ENCODE measurements at regions not wholly inside any gene's neighbourhood (a gene's known extent, or its start where the extent isn't known, plus 50 kb on each side); places are given as distances from the start of the nearest gene placed in this dataset.

DNA sequence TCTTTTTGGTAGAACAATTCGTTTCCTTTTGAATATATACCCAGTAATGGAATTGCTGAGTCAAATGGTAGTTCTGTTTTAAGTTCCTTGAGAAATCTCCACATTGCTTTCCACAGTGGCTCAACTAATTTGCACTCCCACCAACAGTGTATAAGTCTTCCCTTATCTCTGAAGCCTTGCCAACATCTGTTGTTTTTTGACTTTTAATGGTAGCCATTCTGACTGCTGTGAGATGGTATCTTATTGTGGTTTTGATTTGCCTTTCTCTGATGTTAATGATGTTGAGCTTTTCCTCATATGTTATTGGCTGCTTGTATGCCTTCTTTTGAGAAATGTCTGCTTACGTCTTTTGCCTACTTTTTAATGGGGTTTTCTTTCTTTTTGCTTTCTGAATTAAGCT is 270.6 kb upstream of the MEIS2 start:
- Histone ChIP-seq H3K4me1 (no peaks in the 10 kb centered on the region), H3K27me3 (no peaks in the 10 kb centered on the region), H3K4me3 (no peak overlapping the region), H3K36me3 (no peaks in the 10 kb centered on the region), H3K9me3 (no peaks in the 10 kb centered on the region), H3K27ac (no peak overlapping the region)
- no peak for TF ChIP-seq CTCF (IDR thresholded peaks at IDR 0.05)
- TF ChIP-seq POLR2A (IDR thresholded peaks at IDR 0.05), result no peak
- intact Hi-C loops (cut with DNase I; ENCODE audit: low total_unique reads), result no loop called here
- no peak for DNase-seq

GRCh38 chr15:37372064-37372463 is 271.7 kb upstream of the MEIS2 start:
- intact Hi-C loops (cut with DNase I; ENCODE audit: low total_unique reads), result no loop called here
- H3K27ac ChIP-seq, result no peak overlapping the region
- H3K4me3 ChIP-seq, result no peak overlapping the region
- H3K27me3 ChIP-seq, result no peaks in the 10 kb centered on the region
- no peaks in the 10 kb centered on the region for H3K4me1 ChIP-seq
- no peak for DNase-seq
- H3K36me3 ChIP-seq, result no peaks in the 10 kb centered on the region
- no peak for TF ChIP-seq POLR2A (IDR thresholded peaks at IDR 0.05)
- TF ChIP-seq CTCF (IDR thresholded peaks at IDR 0.05), result no peak
- no peaks in the 10 kb centered on the region for H3K9me3 ChIP-seq

GRCh38 chr15:37375519-37375918 is 275.2 kb upstream of the MEIS2 start:
- TF ChIP-seq CTCF (IDR thresholded peaks at IDR 0.05), result no peak
- TF ChIP-seq POLR2A (IDR thresholded peaks at IDR 0.05), result no peak

DNA sequence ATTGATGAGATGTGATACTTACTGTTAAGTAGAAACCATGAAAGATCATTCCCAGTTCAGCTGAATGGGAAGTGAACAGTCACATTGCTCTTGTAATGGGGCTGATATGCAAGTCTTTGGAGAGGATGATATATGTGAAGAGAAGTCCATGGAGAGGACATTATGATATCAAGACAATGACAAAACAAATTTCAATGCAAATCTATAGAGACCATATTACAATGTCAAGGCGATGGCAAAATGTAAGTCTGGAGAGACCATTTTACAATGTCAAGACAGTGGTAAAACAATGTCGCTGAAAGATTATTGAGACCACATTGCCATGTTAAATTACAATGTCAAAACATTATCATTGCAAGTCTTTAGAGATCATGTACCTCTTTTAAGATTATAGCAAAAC is 277.1 kb upstream of the MEIS2 start:
- H3K9me3 ChIP-seq, result no peaks in the 10 kb centered on the region
- no peaks in the 10 kb centered on the region for H3K27me3 ChIP-seq
- intact Hi-C loops (cut with DNase I; ENCODE audit: low total_unique reads), result no loop called here
- no peaks in the 10 kb centered on the region for H3K4me1 ChIP-seq
- DNase-seq, result no peak
- TF ChIP-seq CTCF (IDR thresholded peaks at IDR 0.05) (no peak), POLR2A (IDR thresholded peaks at IDR 0.05) (no peak)
- H3K27ac ChIP-seq, result no peak overlapping the region
- no peak overlapping the region for H3K4me3 ChIP-seq
- no peaks in the 10 kb centered on the region for H3K36me3 ChIP-seq

More at GRCh38 chr15:37375519-37375918, 275.2 kb upstream of the MEIS2 start:
- Histone ChIP-seq H3K4me3 (no peak overlapping the region), H3K9me3 (no peaks in the 10 kb centered on the region), H3K36me3 (no peaks in the 10 kb centered on the region), H3K4me1 (no peaks in the 10 kb centered on the region), H3K27me3 (no peaks in the 10 kb centered on the region), H3K27ac (no peak overlapping the region)
- intact Hi-C loops (cut with DNase I; ENCODE audit: low total_unique reads), result no loop called here
- no peak for DNase-seq

DNA sequence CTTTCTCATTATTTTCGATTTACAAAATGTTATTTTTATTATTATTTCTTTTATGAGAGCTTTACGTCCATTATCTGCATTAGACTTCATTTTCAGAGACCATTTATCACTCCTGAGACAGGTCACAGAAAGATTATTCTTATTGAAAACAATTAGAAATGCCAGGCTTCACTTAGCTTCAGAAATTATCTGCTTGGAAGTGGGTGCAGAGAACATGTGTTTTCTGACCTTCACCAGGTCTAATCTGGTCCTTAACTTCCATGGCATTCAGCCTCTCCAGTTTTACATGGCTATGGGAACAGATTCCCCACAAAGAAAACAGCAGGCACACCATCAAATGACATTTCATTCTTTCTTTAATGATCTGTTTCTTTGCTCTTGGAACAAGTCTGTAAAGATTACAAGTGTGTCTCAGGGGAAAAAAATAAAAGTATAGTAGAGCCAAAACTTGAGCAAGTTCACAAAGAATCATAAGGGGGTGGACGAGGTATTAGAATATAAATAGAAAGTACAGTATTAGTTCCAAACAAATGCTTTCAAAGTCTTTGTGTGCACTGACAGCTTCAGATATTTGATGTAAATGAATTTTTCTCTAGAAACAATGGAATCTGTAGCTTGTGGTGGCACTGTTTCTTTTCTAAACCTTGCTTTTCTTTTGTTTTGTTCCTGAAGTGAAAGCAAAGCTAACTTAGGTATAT is 294.2 kb upstream of the MEIS2 start:
- no peak for TF ChIP-seq CTCF (IDR thresholded peaks at IDR 0.05)
- no peak for TF ChIP-seq POLR2A (IDR thresholded peaks at IDR 0.05)
- intact Hi-C loops (cut with DNase I; ENCODE audit: low total_unique reads), result no loop called here
- H3K27me3 ChIP-seq, result no peaks in the 10 kb centered on the region
- H3K36me3 ChIP-seq, result no peaks in the 10 kb centered on the region
- no peak overlapping the region for H3K27ac ChIP-seq
- no peaks in the 10 kb centered on the region for H3K4me1 ChIP-seq
- no peak overlapping the region for H3K4me3 ChIP-seq
- H3K9me3 ChIP-seq, result no peaks in the 10 kb centered on the region
- no peak for DNase-seq
